Breast epithelium (tissue), 3 donors: ENCODE measurements at regions not wholly inside any gene's neighbourhood (a gene's known extent, or its start where the extent isn't known, plus 50 kb on each side); places are given as distances from the start of the nearest gene placed in this dataset.

ENCODE experiments used
- CTCF ChIP-seq, 3 donors: fragments of 450-650 bp; IDR thresholded peaks; one replicate each; pipeline ENCODE4 v1.5.1; 2016 to 2017; ENCODE audit warnings: antibody characterized with exemption in 3 of 3, mild to moderate bottlenecking in 3 of 3, moderate library complexity in 3 of 3
- POLR2A ChIP-seq: fragments of 450-650 bp; IDR thresholded peaks from one replicate; pipeline ENCODE4 v1.6.1; 2016; ENCODE audit warnings: antibody characterized with exemption, mild to moderate bottlenecking, moderate library complexity

DNA sequence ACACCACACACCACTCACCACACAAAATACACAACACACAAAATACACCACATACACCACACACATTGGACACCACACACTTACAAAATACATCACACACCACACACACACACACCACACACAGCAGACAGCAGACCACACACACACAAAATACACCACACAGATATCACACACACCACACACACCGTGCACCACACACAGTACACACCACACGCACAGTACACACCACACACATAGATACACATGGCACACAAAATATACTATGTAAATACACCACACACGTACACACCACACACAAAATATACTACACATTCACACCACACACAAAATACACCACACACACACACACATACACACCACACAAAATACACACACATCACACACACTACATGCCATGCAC lies 1243.5 kb downstream of the BRD1 start:
- TF ChIP-seq POLR2A (no peak), CTCF (IDR thresholded peaks at IDR 0.05) (no peak)
